HepG2 (cell line): ENCODE measurements at regions not wholly inside any gene's neighbourhood (a gene's known extent, or its start where the extent isn't known, plus 50 kb on each side); places are given as distances from the start of the nearest gene placed in this dataset.

ENCODE experiments used
- MNT ChIP-seq: fragments of 450-650 bp; IDR thresholded peaks from 2 replicates; pipeline ENCODE4 v1.6.1; 2016
- ZNF432 ChIP-seq: sonication (generic); formaldehyde crosslinking; IDR thresholded peaks from 2 replicates; pipeline ENCODE4 v1.5.0; 2020; ENCODE audit warnings: missing genetic modification reagents, mild to moderate bottlenecking, borderline replicate concordance

- TF ChIP-seq ZNF432 (CRISPR knock-in tag) (no peak), MNT (no peak)
Observed at GRCh38 chr4:154984148-154984547, 203.1 kb downstream of the RBM46 start.
